HG03039 (cell line): ENCODE measurements at regions not wholly inside any gene's neighbourhood (a gene's known extent, or its start where the extent isn't known, plus 50 kb on each side); places are given as distances from the start of the nearest gene placed in this dataset.

Experiments
- ATAC-seq: cut with Tn5 transposase; IDR thresholded peaks from one replicate; pipeline ENCODE4 v1.9.1; 2021; ENCODE audit warnings: mild to moderate bottlenecking, moderate library complexity; ENCODE audit not compliant: unreplicated experiment

GRCh38 chr6:134472046-134472445 is 154.1 kb upstream of the SGK1 start:
- no peak for ATAC-seq

- ATAC-seq = no peak
Measured at GRCh38 chr6:134470457-134470975, 152.6 kb upstream of the SGK1 start.

GRCh38 chr6:134469702-134470456 is 152.0 kb upstream of the SGK1 start:
- no peak for ATAC-seq

DNA sequence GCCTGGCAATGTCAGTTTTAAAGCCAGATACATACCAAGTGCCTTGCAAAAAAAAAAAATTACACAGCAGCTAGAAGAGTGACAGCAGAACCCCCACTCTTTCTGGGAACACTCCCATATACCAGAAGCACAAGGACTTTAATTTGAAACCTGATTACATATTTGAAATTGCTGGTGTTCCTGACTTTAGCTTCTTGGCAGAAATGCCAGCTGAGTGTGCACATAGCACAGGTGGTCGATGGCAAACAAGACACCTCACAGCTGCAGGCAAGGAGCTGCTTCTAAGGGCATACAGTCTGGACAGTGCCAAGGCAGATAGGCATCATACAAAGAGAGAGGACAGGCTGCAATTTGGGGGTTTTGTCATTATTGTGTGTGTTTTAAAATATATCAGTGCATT is 150.7 kb upstream of the SGK1 start:
- no peak for ATAC-seq

- no peak for ATAC-seq
Measured at GRCh38 chr6:134467620-134468019, 149.7 kb upstream of the SGK1 start.

- no peak for ATAC-seq
Measured at GRCh38 chr6:134466771-134467525, 149.0 kb upstream of the SGK1 start.

DNA sequence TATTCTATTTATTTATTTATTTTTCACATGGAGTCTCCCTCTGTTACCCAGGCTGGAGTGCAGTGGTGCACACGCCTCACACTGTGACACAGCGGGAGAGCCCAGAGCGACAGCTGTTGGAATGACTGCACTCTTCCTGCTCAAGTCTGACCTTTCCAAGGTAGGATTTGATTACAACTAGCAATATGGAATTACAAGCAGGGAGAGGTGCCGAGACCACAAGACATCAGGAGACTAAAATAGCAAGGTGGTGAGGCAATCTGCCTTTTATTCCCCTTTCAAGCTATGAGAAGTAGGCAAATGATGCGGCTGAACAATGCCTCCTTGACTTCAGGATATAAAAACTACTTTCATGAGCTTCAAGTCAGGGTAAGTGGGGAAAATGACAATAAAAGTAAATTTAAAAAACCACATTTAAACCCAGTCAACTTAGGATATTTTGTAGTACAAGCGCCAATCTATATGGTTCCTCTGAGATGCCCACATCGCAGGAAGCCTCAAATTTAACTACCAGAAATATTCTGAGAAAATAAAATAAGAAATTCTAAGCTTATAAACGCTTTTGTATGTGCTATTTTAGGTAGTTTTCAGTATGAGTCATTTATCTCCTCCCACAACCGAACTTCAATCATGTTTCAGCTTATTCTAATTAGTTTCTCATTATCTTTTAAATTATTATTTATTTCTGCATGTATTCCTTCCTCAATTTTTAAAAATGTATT is 146.9 kb upstream of the SGK1 start:
- peak; percentile 50 for ATAC-seq

GRCh38 chr6:134458857-134459657 is 141.1 kb upstream of the SGK1 start:
- ATAC-seq = no peak

- no peak for ATAC-seq
Measured at GRCh38 chr6:134457941-134458340, 140.0 kb upstream of the SGK1 start.

GRCh38 chr6:134456226-134456625 is 138.3 kb upstream of the SGK1 start:
- no peak for ATAC-seq

DNA sequence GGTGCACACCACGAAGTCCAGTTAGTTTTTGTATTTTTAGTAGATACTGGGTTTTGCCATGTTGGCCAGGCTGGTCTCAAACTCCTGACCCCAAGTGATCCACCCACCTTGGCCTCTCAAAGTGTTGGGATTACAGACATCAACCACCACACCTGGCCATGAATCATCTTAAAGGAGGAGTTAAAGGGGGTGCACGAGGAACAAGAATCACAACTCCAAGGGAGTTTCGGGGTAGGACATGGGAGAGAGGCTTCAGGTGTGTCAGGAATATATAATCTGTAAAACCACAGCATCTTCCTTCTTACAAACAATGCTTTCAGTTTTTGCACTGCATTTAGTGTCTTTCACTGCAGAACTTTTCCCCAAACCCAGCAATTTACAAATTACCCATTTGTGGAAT is 137.4 kb upstream of the SGK1 start:
- ATAC-seq = no peak

- no peak for ATAC-seq
Measured at GRCh38 chr6:134454794-134455193, 136.9 kb upstream of the SGK1 start.

GRCh38 chr6:134453792-134454510 is 136.0 kb upstream of the SGK1 start:
- ATAC-seq = no peak

DNA sequence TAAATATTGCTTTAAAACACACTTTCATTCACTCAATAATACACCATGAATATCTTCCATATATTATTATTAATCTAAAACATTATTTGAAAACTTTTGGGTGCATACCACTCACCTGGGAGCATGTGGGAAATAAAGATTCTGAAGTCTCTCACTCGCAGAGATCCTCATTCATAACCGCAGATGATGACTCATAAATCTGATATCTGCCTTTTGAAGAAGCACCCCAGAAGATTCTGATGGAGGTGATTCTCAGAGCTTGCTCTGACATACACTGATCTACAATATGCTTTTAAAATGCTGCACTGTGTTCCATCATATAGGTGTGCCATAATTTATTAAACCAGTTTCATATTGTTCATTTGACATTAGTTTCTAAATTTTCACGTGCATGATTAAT is 135.0 kb upstream of the SGK1 start:
- ATAC-seq = no peak

- ATAC-seq = no peak
Measured at GRCh38 chr6:134451529-134451928, 133.6 kb upstream of the SGK1 start.

DNA sequence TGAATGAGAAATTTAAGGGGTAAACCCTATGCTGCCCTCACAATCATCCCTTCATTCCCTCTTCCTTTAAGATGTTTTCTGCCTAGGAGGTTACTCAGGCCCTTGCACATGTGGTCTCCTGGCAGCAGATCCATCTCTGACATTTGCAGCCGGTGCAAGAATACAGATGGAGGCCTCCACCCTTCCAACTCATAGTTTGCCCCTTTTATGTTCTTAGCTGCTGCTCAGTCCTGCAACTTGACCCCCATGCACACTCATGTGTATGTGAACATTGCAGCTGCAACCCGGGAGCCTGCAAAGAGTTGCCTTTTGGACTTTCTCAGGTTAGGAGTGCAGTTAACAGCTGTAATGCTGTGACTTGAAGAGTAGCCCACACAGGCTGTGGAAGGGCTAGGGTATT is 131.9 kb upstream of the SGK1 start:
- ATAC-seq = no peak

GRCh38 chr6:134449004-134449403 is 131.1 kb upstream of the SGK1 start:
- ATAC-seq = no peak

- ATAC-seq = no peak
Measured at GRCh38 chr6:134447883-134448387, 130.0 kb upstream of the SGK1 start.

DNA sequence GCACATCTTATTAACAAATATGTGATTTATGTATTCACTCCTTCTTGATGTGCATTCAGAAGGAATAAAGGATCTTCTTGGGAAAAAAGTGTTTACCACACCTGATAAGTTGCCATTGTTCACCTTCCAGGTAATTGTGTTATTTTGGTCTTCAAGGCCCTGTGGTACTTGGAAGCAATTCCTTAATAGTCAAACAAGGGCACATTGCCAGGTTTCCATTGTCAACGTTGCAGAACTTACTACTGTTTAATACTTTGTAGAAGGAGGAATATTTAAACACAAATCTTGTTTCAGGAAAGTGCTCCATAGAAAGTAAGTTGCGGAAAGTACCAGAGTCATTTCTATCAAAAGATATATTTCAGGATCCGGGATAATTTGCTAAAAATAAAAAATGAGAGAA is 129.5 kb upstream of the SGK1 start:
- no peak for ATAC-seq

DNA sequence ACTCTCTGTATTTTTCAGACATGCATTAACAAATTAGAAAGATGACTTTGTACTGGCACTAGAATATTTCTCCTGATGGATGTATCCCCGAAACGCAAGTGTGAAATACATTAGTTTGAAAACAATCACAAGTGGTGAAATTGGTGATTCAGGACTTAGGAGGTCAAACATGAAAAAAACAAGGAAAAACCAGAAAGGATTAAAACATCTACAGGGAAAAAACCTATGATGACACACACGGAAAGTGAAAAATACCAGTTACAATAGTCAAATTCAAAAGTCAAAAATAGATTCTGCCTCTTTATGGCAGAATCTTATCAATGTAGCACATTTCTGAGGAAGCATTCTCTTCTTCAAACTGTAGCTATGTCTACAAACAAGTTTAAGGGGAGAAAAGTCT is 129.0 kb upstream of the SGK1 start:
- no peak for ATAC-seq
